HG03520 (cell line): ENCODE measurements at regions not wholly inside any gene's neighbourhood (a gene's known extent, or its start where the extent isn't known, plus 50 kb on each side); places are given as distances from the start of the nearest gene placed in this dataset.
"Not testable (repeated sequence)": the region's sequence is repeated elsewhere in the genome, so short reads cannot be mapped to it uniquely, and the experiment has no call there.

Experiments
- ATAC-seq: cut with Tn5 transposase; IDR thresholded peaks from one replicate; pipeline ENCODE4 v1.9.1; 2021; ENCODE audit warnings: mild to moderate bottlenecking, moderate library complexity; ENCODE audit not compliant: unreplicated experiment

- ATAC-seq: no peak
Observed at GRCh38 chr4:133598779-133599178, 449.7 kb downstream of the PCDH10 start.

- ATAC-seq: no peak
Observed at GRCh38 chr4:133597251-133597650, 448.2 kb downstream of the PCDH10 start.

GRCh38 chr4:133596459-133596858 lies 447.4 kb downstream of the PCDH10 start:
- ATAC-seq: no peak

- no peak for ATAC-seq
Observed at GRCh38 chr4:133594390-133595207, 445.5 kb downstream of the PCDH10 start.

GRCh38 chr4:133593764-133594163 lies 444.7 kb downstream of the PCDH10 start:
- ATAC-seq: no peak

GRCh38 chr4:133592591-133592990 lies 443.5 kb downstream of the PCDH10 start:
- ATAC-seq: no peak

GRCh38 chr4:133592106-133592505 lies 443.0 kb downstream of the PCDH10 start:
- no peak for ATAC-seq

GRCh38 chr4:133588306-133588705 lies 439.2 kb downstream of the PCDH10 start:
- ATAC-seq: no peak

GRCh38 chr4:133585323-133585722 lies 436.2 kb downstream of the PCDH10 start:
- no peak for ATAC-seq

- ATAC-seq: no peak
Observed at GRCh38 chr4:133584714-133585113, 435.6 kb downstream of the PCDH10 start.

- no peak for ATAC-seq
Observed at GRCh38 chr4:133581996-133582619, 433.0 kb downstream of the PCDH10 start.

- ATAC-seq: no peak
Observed at GRCh38 chr4:133574248-133574647, 425.2 kb downstream of the PCDH10 start.

- ATAC-seq: no peak
Observed at GRCh38 chr4:133565379-133565778, 416.3 kb downstream of the PCDH10 start.

GRCh38 chr4:133559987-133560386 lies 410.9 kb downstream of the PCDH10 start:
- ATAC-seq: no peak

- ATAC-seq: no peak
Observed at GRCh38 chr4:133555671-133556070, 406.6 kb downstream of the PCDH10 start.

GRCh38 chr4:133550436-133550835 lies 401.3 kb downstream of the PCDH10 start:
- ATAC-seq: no peak

- no peak for ATAC-seq
Observed at GRCh38 chr4:133544097-133544496, 395.0 kb downstream of the PCDH10 start.

- no peak for ATAC-seq
Observed at GRCh38 chr4:133537780-133538281, 388.7 kb downstream of the PCDH10 start.

GRCh38 chr4:133534224-133534623 lies 385.1 kb downstream of the PCDH10 start:
- ATAC-seq: not testable (repeated sequence)

- no peak for ATAC-seq
Observed at GRCh38 chr4:133524369-133524768, 375.3 kb downstream of the PCDH10 start.

GRCh38 chr4:133513901-133514300 lies 364.8 kb downstream of the PCDH10 start:
- ATAC-seq: no peak

GRCh38 chr4:133498149-133498548 lies 349.1 kb downstream of the PCDH10 start:
- no peak for ATAC-seq
